Immature natural killer cell (primary cell): ENCODE measurements at regions not wholly inside any gene's neighbourhood (a gene's known extent, or its start where the extent isn't known, plus 50 kb on each side); places are given as distances from the start of the nearest gene placed in this dataset.
A peak's percentile ranks its signal among the peaks of the same experiment; 100 is the strongest.
"Not testable (repeated sequence)": the region's sequence is repeated elsewhere in the genome, so short reads cannot be mapped to it uniquely, and the experiment has no call there.

Experiments used
- DNase-seq, 3 donors: peaks; one replicate each; pipeline ENCODE4 v3.0.0; 2022; ENCODE audit warnings: mixed read lengths in 1 of 3
- H3K27ac Mint-ChIP-seq, 6 donors: one replicate each; pipeline ENCODE4 v1.8.0; 2020; ENCODE audit warnings: mixed read lengths in 6 of 6, mild to moderate bottlenecking in 5 of 6, inconsistent platforms in 4 of 6, moderate library complexity in 3 of 6
- H3K27me3 Mint-ChIP-seq, 3 donors: one replicate each; pipeline ENCODE4 v1.8.0; 2020 to 2021; ENCODE audit warnings: low read depth in 3 of 3, mild to moderate bottlenecking in 3 of 3, mixed read lengths in 3 of 3, moderate library complexity in 3 of 3, inconsistent platforms in 1 of 3
- H3K36me3 Mint-ChIP-seq, 3 donors: one replicate each; pipeline ENCODE4 v1.8.0; 2020; ENCODE audit warnings: mixed read lengths in 3 of 3, inconsistent platforms in 2 of 3, mild to moderate bottlenecking in 2 of 3
- H3K4me1 Mint-ChIP-seq, 2 donors: one replicate each; pipeline ENCODE4 v1.8.0; 2020; ENCODE audit warnings: inconsistent platforms in 2 of 2, mild to moderate bottlenecking in 2 of 2, mixed read lengths in 2 of 2, moderate library complexity in 1 of 2
- H3K4me3 Mint-ChIP-seq, 5 donors: one replicate each; pipeline ENCODE4 v1.8.0; 2020; ENCODE audit warnings: mild to moderate bottlenecking in 5 of 5, mixed read lengths in 5 of 5, inconsistent platforms in 3 of 5, moderate library complexity in 3 of 5
- H3K9me3 Mint-ChIP-seq, 6 donors: one replicate each; pipeline ENCODE4 v1.8.0; 2020; ENCODE audit warnings: mild to moderate bottlenecking in 6 of 6, mixed read lengths in 6 of 6, inconsistent platforms in 4 of 6, moderate library complexity in 3 of 6

DNA sequence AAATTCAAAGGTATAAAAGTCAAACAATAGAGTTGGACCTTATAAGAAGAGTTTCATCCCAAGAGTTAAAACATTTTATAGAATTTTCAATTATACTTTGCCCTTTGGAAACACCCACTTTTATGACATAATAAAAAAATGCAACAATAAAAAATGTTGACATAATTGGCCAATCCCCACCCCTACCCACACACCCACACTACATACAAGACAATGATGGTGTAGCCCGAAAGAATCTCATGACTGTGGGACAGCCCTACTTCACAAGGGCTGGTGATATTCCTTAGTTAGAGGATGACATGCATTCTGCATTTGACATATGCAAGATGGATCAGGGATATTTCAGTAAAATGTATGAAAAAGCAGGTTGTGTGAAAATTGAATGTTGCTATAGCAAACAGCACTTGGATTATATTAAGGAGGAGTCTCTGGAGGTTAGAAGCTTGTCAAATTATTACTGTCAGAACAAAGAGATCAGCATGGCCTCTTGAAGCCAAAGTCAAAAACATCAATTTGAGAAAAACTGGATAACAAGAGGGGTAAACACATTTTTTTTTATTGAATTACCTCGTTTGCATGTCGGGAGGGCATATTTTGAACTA lies 133.0 kb upstream of the SAMSN1 start:
- Mint-ChIP-seq H3K9me3 (no peaks in the 10 kb centered on the region), H3K36me3 (peaks cover 4 to 12% (median 4%) of the 10 kb centered on the region in 3 donors), H3K27ac (no peak overlapping the region), H3K4me3 (no peak overlapping the region), H3K4me1 (peaks cover 24 to 30% of the 10 kb centered on the region in 2 donors), H3K27me3 (peaks cover 0 to 3% (median 3%) of the 10 kb centered on the region in 3 donors)
- no peak for DNase-seq

DNA sequence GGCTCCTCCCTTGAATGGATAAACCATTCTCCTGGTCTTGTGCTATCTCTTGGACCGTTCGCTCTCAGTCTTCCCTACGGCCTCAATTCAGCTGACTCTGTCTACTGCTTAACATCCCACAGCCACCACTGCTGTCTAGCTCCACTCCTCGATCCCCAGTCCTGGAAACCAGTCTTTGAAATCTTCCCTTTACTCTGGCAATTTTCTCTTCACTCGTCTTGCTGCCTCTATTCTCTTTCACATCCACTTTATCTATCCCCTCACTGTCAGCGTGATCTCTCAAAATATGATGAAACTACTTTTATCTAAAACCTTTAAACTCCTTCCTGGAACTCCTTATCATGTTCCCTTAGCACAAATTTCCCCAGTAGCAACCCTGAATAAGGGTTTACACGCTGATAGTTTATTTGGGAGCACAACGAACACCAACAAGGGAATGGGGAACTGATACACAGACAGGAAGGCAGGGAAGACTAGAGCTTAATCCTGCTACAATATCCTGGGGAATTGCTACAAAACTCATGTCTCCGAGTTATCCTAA lies 131.6 kb upstream of the SAMSN1 start:
- H3K27ac Mint-ChIP-seq = no peak overlapping the region
- peaks cover 0 to 4% (median 3%) of the 10 kb centered on the region in 3 donors for H3K27me3 Mint-ChIP-seq
- H3K36me3 Mint-ChIP-seq = peaks cover 4 to 12% (median 4%) of the 10 kb centered on the region in 3 donors
- H3K9me3 Mint-ChIP-seq = no peaks in the 10 kb centered on the region
- peaks cover 24 to 30% of the 10 kb centered on the region in 2 donors for H3K4me1 Mint-ChIP-seq
- no peak overlapping the region for H3K4me3 Mint-ChIP-seq
- DNase-seq = no peak

DNA sequence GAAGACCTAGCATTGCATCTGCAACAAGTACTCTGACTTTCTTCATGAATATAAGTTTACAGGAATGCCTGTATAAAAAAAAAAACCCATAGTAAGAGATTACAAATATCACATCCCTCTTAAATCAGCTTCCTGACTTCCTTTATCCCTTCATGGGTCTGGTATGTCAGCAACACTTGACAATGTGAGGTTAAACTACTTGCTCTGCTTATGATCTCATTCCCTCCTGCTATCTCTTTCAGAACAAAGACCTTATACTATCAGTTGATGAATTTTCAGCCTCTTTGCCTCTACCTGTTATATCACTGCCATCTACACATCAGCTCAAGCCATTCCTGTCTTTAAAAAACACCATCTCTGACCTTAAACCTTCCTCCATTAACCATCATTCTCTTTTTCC lies 130.9 kb upstream of the SAMSN1 start:
- Mint-ChIP-seq H3K36me3 (peaks cover 4 to 12% (median 4%) of the 10 kb centered on the region in 3 donors), H3K4me1 (peaks cover 24 to 30% of the 10 kb centered on the region in 2 donors)

GRCh38 chr21:14675774-14676530 lies 129.8 kb upstream of the SAMSN1 start:
- peak overlapping the region; percentile 80 to 91 (median 88) for H3K27ac Mint-ChIP-seq
- H3K4me1 Mint-ChIP-seq = peaks cover 24 to 30% of the 10 kb centered on the region in 2 donors
- peaks cover 0 to 3% (median 2%) of the 10 kb centered on the region in 3 donors for H3K27me3 Mint-ChIP-seq
- peak overlapping the region; percentile 58 to 74 (median 71) for H3K4me3 Mint-ChIP-seq
- peak; percentile 33 to 43 (median 41) for DNase-seq
- peaks cover 4 to 9% (median 4%) of the 10 kb centered on the region in 3 donors for H3K36me3 Mint-ChIP-seq
- no peaks in the 10 kb centered on the region for H3K9me3 Mint-ChIP-seq

More for the DNA sequence above, 130.9 kb upstream of the SAMSN1 start:
- no peak for DNase-seq
- peak overlapping the region in 4 of 5 donors; percentile 5 to 74 (median 16) for H3K4me3 Mint-ChIP-seq
- peak overlapping the region; percentile 25 to 80 (median 44) for H3K27ac Mint-ChIP-seq
- peaks cover 0 to 4% (median 3%) of the 10 kb centered on the region in 3 donors for H3K27me3 Mint-ChIP-seq
- H3K9me3 Mint-ChIP-seq = no peaks in the 10 kb centered on the region

- Mint-ChIP-seq H3K4me1 (peaks cover 24 to 30% of the 10 kb centered on the region in 2 donors), H3K9me3 (no peaks in the 10 kb centered on the region), H3K27ac (no peak overlapping the region), H3K27me3 (peaks cover 0 to 2% (median 2%) of the 10 kb centered on the region in 3 donors), H3K36me3 (peaks cover 4 to 9% (median 4%) of the 10 kb centered on the region in 3 donors), H3K4me3 (no peak overlapping the region)
- no peak for DNase-seq
Measured at GRCh38 chr21:14673649-14674048, 127.5 kb upstream of the SAMSN1 start.

DNA sequence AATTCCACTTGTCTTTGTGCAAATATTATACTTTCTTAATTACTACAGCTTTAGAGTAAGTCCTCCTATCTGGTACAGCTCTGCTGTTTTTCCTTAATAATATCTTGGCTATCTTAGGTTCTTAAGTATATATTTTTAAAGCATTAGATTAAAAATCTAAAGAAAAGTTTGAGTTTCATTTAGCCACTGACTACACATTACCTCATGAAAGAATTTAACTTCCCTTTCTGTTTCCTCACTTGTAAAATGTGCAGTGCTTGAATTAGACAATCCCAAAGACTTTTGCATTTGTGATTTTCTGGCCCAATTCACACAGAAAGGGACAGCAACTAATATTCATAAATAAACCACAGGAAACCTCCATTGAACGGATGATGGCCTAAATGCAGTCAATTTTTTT lies 126.4 kb upstream of the SAMSN1 start:
- Mint-ChIP-seq H3K9me3 (no peaks in the 10 kb centered on the region), H3K4me3 (no peak overlapping the region), H3K27ac (no peak overlapping the region), H3K27me3 (peaks cover 0 to 2% (median 2%) of the 10 kb centered on the region in 3 donors), H3K4me1 (peaks cover 22 to 24% of the 10 kb centered on the region in 2 donors), H3K36me3 (peaks cover 0 to 4% (median 0%) of the 10 kb centered on the region in 3 donors)
- DNase-seq = no peak

DNA sequence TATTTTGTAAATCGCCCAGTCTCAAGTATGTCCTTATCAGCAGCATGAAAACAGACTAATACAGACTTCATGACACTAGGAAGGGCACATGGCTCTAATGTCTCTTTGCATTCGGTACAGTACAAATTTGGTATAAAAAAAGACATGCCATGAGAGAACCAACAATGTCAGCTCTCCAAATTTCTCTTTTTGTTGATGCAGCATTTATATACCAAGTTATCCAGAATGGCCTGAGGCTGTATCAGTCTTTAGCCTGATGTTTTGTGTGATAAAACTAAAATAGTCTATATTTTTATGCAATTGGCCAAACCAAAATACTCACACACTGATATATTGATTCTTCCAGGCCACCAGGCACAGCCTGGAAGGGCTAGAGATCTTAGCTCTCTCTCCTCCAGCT lies 124.3 kb upstream of the SAMSN1 start:
- Mint-ChIP-seq H3K9me3 (no peaks in the 10 kb centered on the region), H3K27me3 (peaks cover 0 to 2% (median 2%) of the 10 kb centered on the region in 3 donors), H3K27ac (no peak overlapping the region), H3K4me3 (no peak overlapping the region), H3K4me1 (peaks cover under 1 to 4% of the 10 kb centered on the region in 2 donors), H3K36me3 (no peaks in the 10 kb centered on the region)
- no peak for DNase-seq

DNA sequence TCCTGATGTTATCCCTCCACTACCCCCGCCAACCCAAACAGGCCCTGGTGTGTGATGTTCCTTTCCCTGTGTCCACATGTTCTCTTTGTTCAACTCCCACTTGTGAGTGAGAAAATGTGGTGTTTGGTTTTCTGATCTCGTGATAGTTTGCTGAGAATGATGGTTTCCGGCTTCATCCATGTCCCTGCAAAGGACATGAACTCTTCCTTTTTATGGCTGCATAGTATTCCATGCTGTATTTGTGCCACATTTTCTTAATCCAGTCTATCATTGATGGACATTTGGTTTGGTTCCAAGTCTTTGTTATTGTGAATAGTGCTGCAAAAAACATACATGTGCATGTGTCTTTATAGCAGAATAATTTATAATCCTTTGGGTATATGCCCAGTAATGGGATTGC lies 123.0 kb upstream of the SAMSN1 start:
- H3K4me1 Mint-ChIP-seq, H3K27ac Mint-ChIP-seq, DNase-seq, H3K4me3 Mint-ChIP-seq, H3K27me3 Mint-ChIP-seq, H3K36me3 Mint-ChIP-seq, H3K9me3 Mint-ChIP-seq: not testable (repeated sequence)

DNA sequence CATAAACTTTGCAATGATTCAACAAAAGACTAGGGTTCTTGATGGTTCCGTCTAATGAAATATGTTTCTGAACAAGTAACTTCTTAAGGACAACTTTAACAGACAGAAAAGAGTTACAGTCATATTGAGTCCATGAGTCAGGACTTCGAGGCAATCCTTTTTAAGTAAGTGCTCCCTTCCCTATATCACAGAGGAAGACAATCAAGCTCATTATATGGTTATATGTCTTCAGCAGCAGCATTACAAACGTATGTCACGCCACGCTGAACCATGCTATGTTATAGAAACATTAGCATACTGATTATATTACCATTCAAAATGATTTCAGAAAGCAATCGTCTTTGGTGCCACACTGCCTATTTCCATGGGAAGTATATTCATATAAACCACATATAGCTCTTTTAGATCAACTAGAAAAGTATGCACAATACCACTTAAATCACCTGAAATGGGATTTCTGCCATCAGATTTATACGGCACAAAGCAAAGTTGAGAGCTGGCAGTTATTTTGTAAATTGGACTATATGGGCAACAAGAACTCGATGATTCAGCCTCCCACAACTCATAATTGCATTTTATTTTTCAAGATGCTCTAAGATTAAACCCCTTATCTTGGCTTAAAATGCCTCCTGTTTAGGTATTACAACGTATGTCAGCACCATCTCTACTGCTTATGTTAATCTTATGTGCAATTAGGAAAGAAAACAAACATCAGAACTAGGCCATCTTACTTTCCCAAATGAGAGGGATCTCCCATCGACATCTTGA lies 111.3 kb upstream of the SAMSN1 start:
- H3K27ac Mint-ChIP-seq = no peak overlapping the region
- DNase-seq = no peak
- no peaks in the 10 kb centered on the region for H3K4me1 Mint-ChIP-seq
- H3K36me3 Mint-ChIP-seq = no peaks in the 10 kb centered on the region
- no peak overlapping the region for H3K4me3 Mint-ChIP-seq
- H3K9me3 Mint-ChIP-seq = peaks cover 0 to 3% (median 0%) of the 10 kb centered on the region in 6 donors
- H3K27me3 Mint-ChIP-seq = peaks cover 2 to 6% (median 3%) of the 10 kb centered on the region in 3 donors

DNA sequence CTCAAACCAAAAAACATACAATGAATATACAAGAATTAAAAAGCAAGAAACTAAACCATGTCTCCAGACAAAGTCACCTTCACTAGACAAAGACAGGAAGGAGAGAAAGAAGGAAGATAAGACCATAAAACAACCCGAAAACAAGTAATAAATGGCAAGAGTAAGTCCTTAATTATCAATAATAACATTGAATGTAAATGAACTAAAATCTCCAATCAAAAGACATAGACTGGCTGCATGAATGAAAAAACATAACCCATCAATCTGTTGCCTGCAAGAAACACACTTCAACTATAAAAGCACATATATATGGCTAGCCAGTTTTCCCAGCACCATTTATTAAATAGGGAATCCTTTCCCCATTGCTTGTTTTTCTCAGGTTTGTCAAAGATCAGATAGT lies 100.8 kb upstream of the SAMSN1 start:
- peaks cover 9 to 20% (median 17%) of the 10 kb centered on the region in 6 donors for H3K9me3 Mint-ChIP-seq
- no peak overlapping the region for H3K27ac Mint-ChIP-seq
- H3K4me3 Mint-ChIP-seq = no peak overlapping the region

GRCh38 chr21:14645702-14646101 lies 99.6 kb upstream of the SAMSN1 start:
- H3K27ac Mint-ChIP-seq = no peak overlapping the region
- H3K27me3 Mint-ChIP-seq = peaks cover 2 to 4% (median 2%) of the 10 kb centered on the region in 3 donors
- H3K36me3 Mint-ChIP-seq = peaks cover 12 to 15% (median 12%) of the 10 kb centered on the region in 3 donors
- no peak for DNase-seq
- no peak overlapping the region for H3K4me3 Mint-ChIP-seq
- no peaks in the 10 kb centered on the region for H3K4me1 Mint-ChIP-seq
- peaks cover 9 to 20% (median 17%) of the 10 kb centered on the region in 6 donors for H3K9me3 Mint-ChIP-seq

More for the DNA sequence above, 100.8 kb upstream of the SAMSN1 start:
- Mint-ChIP-seq H3K27me3 (peaks cover 2 to 4% (median 2%) of the 10 kb centered on the region in 3 donors), H3K36me3 (peaks cover 12 to 15% (median 12%) of the 10 kb centered on the region in 3 donors), H3K4me1 (no peaks in the 10 kb centered on the region)
- no peak for DNase-seq

- no peaks in the 10 kb centered on the region for H3K9me3 Mint-ChIP-seq
- no peaks in the 10 kb centered on the region for H3K36me3 Mint-ChIP-seq
- H3K4me3 Mint-ChIP-seq = no peak overlapping the region
- no peaks in the 10 kb centered on the region for H3K4me1 Mint-ChIP-seq
- no peak overlapping the region for H3K27ac Mint-ChIP-seq
- DNase-seq = no peak
- H3K27me3 Mint-ChIP-seq = peaks cover 2 to 4% (median 3%) of the 10 kb centered on the region in 3 donors
Measured at GRCh38 chr21:14632359-14632758, 86.2 kb upstream of the SAMSN1 start.

GRCh38 chr21:14630556-14631069 lies 84.5 kb upstream of the SAMSN1 start:
- Mint-ChIP-seq H3K4me3 (no peak overlapping the region), H3K9me3 (no peaks in the 10 kb centered on the region), H3K36me3 (no peaks in the 10 kb centered on the region), H3K27me3 (peaks cover 2 to 4% (median 4%) of the 10 kb centered on the region in 3 donors), H3K4me1 (no peaks in the 10 kb centered on the region), H3K27ac (no peak overlapping the region)
- DNase-seq = no peak
